Smooth muscle cell (in vitro differentiated cells): ENCODE measurements at regions not wholly inside any gene's neighbourhood (a gene's known extent, or its start where the extent isn't known, plus 50 kb on each side); places are given as distances from the start of the nearest gene placed in this dataset.
A peak's percentile ranks its signal among the peaks of the same experiment; 100 is the strongest.

Experiments used
- DNase-seq: peaks from one replicate; lab custom pipeline; 2025; ENCODE audit not compliant: unreplicated experiment; lab: John Stamatoyannopoulos, UW
- H2AFZ ChIP-seq: fragments of 200-600 bp; sonication (generic); 2 replicates; pipeline ENCODE4 v1.6.0; 2016; ENCODE audit warnings: antibody characterized with exemption, low read depth, mild to moderate bottlenecking
- H3F3A ChIP-seq: fragments of 200-600 bp; sonication (generic); 2 replicates; pipeline ENCODE4 v1.6.0; 2017; ENCODE audit warnings: antibody characterized with exemption, low read depth
- H3K27ac ChIP-seq: fragments of 200-600 bp; sonication (generic); 2 replicates; pipeline ENCODE4 v1.5.1; 2016; ENCODE audit warnings: low read depth, mild to moderate bottlenecking
- H3K27me3 ChIP-seq: fragments of 200-600 bp; sonication (generic); 2 replicates; pipeline ENCODE4 v1.6.1; 2016; ENCODE audit warnings: low read depth, mild to moderate bottlenecking
- H3K36me3 ChIP-seq: fragments of 200-600 bp; sonication (generic); 2 replicates; pipeline ENCODE4 v1.5.1; 2016; ENCODE audit warnings: low read depth
- H3K4me1 ChIP-seq: fragments of 200-600 bp; sonication (generic); 2 replicates; pipeline ENCODE4 v1.5.1; 2016; ENCODE audit warnings: low read depth
- H3K4me2 ChIP-seq: fragments of 200-600 bp; sonication (generic); 2 replicates; pipeline ENCODE4 v1.6.0; 2016; ENCODE audit warnings: mild to moderate bottlenecking
- H3K4me3 ChIP-seq: fragments of 200-600 bp; sonication (generic); 2 replicates; pipeline ENCODE4 v1.5.1; 2016; ENCODE audit warnings: mild to moderate bottlenecking
- H3K79me2 ChIP-seq: fragments of 200-600 bp; sonication (generic); 2 replicates; pipeline ENCODE4 v1.6.0; 2016; ENCODE audit warnings: low read depth, mild to moderate bottlenecking
- H3K9ac ChIP-seq: fragments of 200-600 bp; sonication (generic); 2 replicates; pipeline ENCODE4 v1.6.0; 2016; ENCODE audit warnings: low read depth
- H3K9me3 ChIP-seq: fragments of 200-600 bp; sonication (generic); replicated peaks from 2 replicates; pipeline ENCODE4 v1.5.1; 2016; ENCODE audit warnings: low read depth
- H4K20me1 ChIP-seq: fragments of 200-600 bp; sonication (generic); 2 replicates; pipeline ENCODE4 v1.6.0; 2016; ENCODE audit warnings: low read depth
- WGBS: methylation state at CpG from one replicate; pipeline ENCODE4 v1.1.7; 2016; ENCODE audit warnings: low lambda C conversion rate; 5-methylcytosine and 5-hydroxymethylcytosine counted together
- TF ChIP-seq, protein P1 (sequence below): fragments of 200-600 bp; sonication (generic); IDR thresholded peaks from 2 replicates; pipeline ENCODE4 v1.5.1; 2017; ENCODE audit warnings: borderline replicate concordance, mild to moderate bottlenecking, antibody characterized with exemption; ENCODE audit not compliant: insufficient read depth, poor library complexity, severe bottlenecking

DNA sequence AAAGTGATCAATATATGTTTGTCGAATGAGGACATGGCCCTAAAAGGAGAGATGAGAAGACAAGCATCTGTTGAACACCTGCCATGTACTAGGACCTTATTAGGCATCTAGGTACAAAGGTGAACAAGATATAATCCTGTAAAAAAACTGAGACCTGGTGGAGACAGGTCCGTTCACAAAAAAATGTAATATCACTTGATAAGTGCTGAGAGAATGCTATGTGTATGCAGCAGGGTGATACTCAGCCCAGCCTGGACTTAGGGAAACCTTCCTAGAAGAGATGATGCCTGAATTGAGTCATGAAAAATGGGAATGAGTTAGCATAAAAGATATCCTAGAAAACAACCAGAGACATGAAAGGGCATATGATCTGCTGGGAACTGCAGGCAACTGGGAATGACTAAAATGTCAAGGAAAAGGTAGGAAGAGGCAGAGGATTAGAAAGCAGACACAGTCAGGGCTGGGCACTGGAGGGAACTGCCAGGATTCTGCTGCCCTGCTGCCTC is 108.5 kb downstream of the ADRB2 start:
- DNase-seq, result no peak
- Histone ChIP-seq H3F3A (no peaks in the 10 kb centered on the region), H3K27me3 (peaks cover 4% of the 10 kb centered on the region), H3K4me3 (no peak overlapping the region), H3K4me1 (peaks cover 6% of the 10 kb centered on the region), H3K9me3 (no peaks in the 10 kb centered on the region), H2AFZ (no peak overlapping the region), H4K20me1 (no peaks in the 10 kb centered on the region), H3K27ac (no peak overlapping the region), H3K36me3 (no peaks in the 10 kb centered on the region), H3K9ac (no peak overlapping the region), H3K4me2 (no peak overlapping the region), H3K79me2 (no peaks in the 10 kb centered on the region)
- WGBS, result 93% methylated on average over 2 of the region's 2 CpGs
- TF ChIP-seq, protein P1, sequence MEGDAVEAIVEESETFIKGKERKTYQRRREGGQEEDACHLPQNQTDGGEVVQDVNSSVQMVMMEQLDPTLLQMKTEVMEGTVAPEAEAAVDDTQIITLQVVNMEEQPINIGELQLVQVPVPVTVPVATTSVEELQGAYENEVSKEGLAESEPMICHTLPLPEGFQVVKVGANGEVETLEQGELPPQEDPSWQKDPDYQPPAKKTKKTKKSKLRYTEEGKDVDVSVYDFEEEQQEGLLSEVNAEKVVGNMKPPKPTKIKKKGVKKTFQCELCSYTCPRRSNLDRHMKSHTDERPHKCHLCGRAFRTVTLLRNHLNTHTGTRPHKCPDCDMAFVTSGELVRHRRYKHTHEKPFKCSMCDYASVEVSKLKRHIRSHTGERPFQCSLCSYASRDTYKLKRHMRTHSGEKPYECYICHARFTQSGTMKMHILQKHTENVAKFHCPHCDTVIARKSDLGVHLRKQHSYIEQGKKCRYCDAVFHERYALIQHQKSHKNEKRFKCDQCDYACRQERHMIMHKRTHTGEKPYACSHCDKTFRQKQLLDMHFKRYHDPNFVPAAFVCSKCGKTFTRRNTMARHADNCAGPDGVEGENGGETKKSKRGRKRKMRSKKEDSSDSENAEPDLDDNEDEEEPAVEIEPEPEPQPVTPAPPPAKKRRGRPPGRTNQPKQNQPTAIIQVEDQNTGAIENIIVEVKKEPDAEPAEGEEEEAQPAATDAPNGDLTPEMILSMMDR, result no peak

DNA sequence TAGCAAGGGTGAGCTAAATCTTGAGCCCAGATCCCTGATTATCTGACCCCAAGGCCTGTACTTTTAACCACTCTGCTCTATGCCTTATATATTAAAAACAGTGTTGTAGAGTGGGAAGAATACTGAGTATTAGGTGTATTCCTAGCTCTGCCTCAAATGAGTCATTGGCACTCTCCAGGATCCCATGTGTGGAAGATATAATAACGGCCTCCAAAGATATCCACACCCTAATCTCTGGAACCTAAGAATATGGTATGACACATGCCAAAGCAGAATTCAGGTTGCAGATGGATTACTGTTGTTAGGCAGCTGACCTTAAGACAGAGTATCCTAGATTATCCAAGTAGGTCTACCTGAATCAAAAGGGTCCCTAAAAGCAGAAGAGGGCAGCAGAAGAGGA is 110.8 kb downstream of the ADRB2 start:
- TF ChIP-seq, protein P1, result no peak
- H3K4me2 ChIP-seq, result no peak overlapping the region

DNA sequence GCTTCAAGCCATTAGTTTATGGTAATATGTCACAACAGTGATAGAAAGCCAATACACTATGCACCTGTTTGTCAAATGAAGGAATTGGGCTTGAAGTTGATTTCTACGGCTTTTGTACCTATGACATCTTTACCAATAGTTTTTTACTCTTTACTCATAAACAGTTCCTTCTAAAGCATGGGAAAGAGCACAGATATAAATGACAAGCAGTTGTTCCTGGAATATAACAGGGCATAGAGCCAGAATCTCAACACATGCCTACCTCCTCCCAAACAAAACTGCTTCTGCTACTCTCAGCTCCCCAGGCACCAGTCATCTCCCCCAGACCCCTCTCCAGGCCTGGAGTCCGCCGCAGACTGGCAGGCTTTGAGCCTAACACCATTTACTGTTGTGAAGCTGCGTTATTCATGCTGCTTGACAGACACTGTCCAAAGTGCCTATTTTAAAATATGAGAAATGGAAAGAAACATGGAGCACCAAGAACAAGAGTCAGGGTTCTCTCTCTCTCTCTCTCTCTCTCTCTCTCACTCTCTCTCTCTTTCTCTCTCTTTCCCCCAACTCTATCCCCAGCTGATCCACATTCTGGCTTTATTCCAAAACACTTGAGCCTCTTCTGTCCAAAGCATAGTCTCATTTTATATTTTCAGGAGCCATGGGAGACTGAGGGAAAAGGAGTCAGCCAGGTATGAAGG is 111.6 kb downstream of the ADRB2 start:
- Histone ChIP-seq H3K4me1 (peaks cover 6% of the 10 kb centered on the region), H3K79me2 (no peaks in the 10 kb centered on the region), H3K4me2 (no peak overlapping the region), H3K36me3 (no peaks in the 10 kb centered on the region), H3K9ac (peak overlapping the region; percentile 26), H3K4me3 (no peak overlapping the region), H4K20me1 (no peaks in the 10 kb centered on the region), H2AFZ (no peak overlapping the region), H3F3A (no peaks in the 10 kb centered on the region), H3K9me3 (no peaks in the 10 kb centered on the region), H3K27me3 (no peaks in the 10 kb centered on the region), H3K27ac (peak overlapping the region; percentile 62)
- TF ChIP-seq, protein P1, result no peak
- no peak for DNase-seq
- 92% methylated on average over 4 of the region's 4 CpGs for WGBS

More for the DNA sequence above, 110.8 kb downstream of the ADRB2 start:
- 47% methylated on average over 1 of the region's 1 CpG for WGBS
- Histone ChIP-seq H3K4me1 (peaks cover 6% of the 10 kb centered on the region), H3K27ac (no peak overlapping the region), H2AFZ (no peak overlapping the region), H3K79me2 (no peaks in the 10 kb centered on the region), H3K9me3 (no peaks in the 10 kb centered on the region), H3K27me3 (no peaks in the 10 kb centered on the region), H3K4me3 (no peak overlapping the region), H4K20me1 (no peaks in the 10 kb centered on the region), H3K36me3 (no peaks in the 10 kb centered on the region), H3K9ac (no peak overlapping the region), H3F3A (no peaks in the 10 kb centered on the region)
- DNase-seq, result no peak

DNA sequence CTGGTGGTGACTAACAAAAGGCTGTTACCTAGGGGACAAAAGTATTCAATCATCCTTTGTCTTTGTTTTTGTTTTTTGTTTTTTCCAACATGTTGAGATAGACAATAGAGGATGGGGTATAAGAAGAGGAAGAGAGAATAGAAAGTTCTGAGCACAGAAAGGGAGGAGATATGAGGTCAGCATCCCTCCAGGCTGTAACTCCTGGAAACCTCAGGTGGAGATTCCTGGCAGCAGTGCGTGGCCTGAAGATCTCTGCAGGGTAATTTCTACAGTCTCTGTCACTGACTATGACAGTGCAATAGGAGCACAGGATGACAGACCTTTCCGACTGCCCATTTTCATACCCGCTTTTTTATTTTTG is 112.1 kb downstream of the ADRB2 start:
- H4K20me1 ChIP-seq, result no peaks in the 10 kb centered on the region
- H3K27ac ChIP-seq, result peak overlapping the region; percentile 62
- WGBS, result 71% methylated on average over 3 of the region's 3 CpGs
- H3K4me1 ChIP-seq, result peaks cover 6% of the 10 kb centered on the region
- no peaks in the 10 kb centered on the region for H3K36me3 ChIP-seq
- TF ChIP-seq, protein P1, result no peak
- no peak overlapping the region for H3K4me2 ChIP-seq
- H3F3A ChIP-seq, result no peaks in the 10 kb centered on the region
- H3K4me3 ChIP-seq, result no peak overlapping the region
- no peak for DNase-seq
- no peak overlapping the region for H3K9ac ChIP-seq
- no peaks in the 10 kb centered on the region for H3K79me2 ChIP-seq
- no peak overlapping the region for H2AFZ ChIP-seq
- H3K9me3 ChIP-seq, result no peaks in the 10 kb centered on the region
- H3K27me3 ChIP-seq, result no peaks in the 10 kb centered on the region
